GM19193 (cell line): ENCODE measurements at regions not wholly inside any gene's neighbourhood (a gene's known extent, or its start where the extent isn't known, plus 50 kb on each side); places are given as distances from the start of the nearest gene placed in this dataset.

ENCODE experiments used
- POLR2A ChIP-seq: IDR thresholded peaks from 4 replicates; pipeline ENCODE4 v1.6.1; 2011; ENCODE audit not compliant: insufficient read depth, insufficient read length; ENCODE audit errors: extremely low read depth

DNA sequence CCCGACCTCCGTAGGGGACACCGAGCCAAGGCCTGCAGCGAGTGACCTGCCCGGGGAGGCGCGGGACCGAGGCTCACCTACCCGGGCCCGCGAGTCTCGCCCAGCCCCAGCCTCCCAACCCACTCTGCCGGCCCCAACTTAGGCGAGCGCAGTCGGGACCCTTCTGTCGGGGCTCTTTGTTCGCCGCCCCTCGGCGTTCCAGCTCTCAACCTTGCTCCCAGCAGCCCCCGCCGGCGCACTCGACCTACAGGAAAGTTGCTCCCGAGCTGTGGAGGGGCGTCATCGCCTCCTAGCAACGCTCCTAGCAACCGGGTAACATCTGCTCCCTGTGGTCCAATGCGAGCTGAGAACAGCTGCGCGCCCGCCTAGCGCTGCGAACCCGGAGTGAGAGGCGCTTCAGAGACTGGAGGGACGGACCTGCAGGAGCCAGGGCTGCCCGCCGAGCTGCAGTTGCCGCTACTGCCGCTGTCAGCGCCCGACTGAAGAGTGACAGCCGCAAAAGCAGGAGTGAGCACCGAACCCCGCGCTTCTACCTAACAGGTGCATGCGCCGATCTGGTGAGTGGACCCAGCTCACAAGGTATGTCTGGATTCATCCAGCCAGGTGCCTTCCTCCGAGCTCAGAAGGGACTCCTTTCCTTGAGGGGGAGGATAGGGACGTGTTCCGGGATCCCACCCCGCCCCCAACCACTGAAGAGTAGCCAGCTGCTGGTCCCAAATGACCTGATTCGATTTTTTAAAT, 355.0 kb downstream of the SNAPC1 start:
- TF ChIP-seq POLR2A, result no peak

DNA sequence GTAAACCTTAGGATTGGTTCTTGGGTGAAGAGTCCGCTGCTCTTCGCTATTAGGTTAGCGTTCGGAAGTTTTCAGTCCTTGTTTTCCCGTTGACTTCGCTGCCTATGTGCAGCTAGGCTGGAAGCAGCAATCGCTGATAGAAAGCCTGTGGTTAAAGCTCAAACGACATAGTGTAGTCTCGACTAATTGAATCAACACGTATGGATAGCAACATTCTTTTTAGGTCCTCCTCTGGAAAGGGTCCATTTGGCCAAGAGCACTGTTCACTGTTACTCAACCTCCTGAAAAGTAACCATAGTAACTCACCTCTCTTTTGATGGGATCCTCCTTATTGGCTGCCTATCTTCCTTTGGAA, 355.5 kb downstream of the SNAPC1 start:
- no peak for TF ChIP-seq POLR2A

DNA sequence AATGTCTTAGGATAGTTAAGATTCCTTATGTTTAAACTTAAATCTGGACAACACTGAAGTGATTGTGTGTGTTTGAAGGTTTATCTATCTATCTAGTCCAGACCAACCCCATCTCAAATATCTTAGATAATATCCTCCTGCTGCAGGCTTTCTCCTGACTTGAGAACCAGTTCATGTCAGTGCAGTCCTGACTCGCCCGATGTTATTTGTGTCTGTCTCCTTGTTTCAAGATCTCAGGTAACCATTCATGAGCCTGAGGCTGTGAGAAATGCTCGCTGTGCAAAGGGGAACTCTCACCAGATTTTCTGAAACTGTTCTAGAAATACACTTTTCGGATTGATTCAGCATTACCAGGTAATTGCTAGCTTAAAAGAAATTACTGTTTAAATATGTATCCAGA, 356.2 kb downstream of the SNAPC1 start:
- no peak for TF ChIP-seq POLR2A

DNA sequence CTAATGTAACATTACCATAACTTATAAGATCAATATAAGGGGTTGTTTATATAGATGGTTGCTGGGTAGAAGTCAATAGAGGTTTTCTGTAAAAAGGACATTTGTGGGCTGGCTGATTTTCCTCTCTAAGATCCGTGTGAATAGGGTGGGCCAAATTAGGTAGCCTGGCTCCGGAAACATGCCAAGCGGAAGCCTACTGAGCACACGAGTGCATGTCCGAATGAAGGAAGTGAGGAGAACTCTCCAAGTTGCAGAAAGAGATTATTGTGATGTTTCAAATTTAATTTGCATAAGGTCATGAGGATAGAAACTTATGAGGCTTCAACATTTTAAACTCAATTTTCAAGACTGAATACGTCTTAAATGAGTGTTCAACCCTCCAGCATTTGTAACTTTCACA, 356.7 kb downstream of the SNAPC1 start:
- TF ChIP-seq POLR2A, result no peak

GRCh38 chr14:62123961-62124360, 361.7 kb downstream of the SNAPC1 start:
- TF ChIP-seq POLR2A, result no peak

DNA sequence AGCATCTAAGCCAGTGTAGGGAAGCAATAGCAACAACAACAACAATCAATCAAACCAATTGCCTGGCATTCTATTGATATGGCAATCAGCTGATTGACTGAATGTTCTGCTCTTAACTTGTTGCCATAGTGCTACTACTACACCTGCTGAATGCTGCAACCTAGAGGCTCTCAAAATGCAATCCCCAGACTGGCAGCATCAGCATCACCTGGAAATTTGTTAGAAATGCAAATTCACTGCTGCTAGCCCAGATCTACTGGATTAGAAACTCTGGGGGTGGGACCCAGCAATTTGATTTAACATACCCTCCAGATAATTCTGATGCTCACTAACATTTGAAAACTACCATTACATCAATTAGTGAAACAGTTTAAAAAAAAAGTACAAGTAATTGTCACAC, 363.6 kb downstream of the SNAPC1 start:
- no peak for TF ChIP-seq POLR2A

DNA sequence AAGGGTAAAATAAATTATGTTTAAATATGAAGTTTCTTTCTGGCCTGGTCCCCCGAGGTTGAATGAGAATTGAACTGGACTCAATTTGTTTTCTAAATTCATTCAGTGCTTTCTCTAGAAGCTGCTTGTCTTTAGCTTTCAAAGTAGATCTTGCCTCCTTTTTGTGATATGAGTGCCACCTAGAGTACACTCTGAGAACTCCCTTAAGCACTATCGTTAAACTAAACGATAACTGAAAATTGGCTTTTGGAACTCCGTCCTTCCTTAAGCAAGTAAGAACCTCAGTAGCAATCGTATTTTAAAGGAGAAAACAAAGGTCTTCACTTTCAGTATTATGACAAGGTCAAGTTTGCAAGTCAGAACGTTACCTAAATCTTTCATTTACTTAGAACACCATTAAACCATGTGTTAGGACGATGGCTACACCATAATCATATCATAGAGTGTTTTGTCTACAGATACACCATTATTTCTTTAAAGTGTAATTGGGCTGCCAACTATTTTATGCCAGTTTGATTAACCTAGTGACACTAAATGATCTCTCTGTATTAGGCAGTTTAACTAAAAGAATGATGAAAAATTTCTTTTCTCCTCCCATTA, 364.8 kb downstream of the SNAPC1 start:
- no peak for TF ChIP-seq POLR2A

- no peak for TF ChIP-seq POLR2A
These were observed 368.2 kb downstream of the SNAPC1 start for GRCh38 chr14:62130441-62130840.

DNA sequence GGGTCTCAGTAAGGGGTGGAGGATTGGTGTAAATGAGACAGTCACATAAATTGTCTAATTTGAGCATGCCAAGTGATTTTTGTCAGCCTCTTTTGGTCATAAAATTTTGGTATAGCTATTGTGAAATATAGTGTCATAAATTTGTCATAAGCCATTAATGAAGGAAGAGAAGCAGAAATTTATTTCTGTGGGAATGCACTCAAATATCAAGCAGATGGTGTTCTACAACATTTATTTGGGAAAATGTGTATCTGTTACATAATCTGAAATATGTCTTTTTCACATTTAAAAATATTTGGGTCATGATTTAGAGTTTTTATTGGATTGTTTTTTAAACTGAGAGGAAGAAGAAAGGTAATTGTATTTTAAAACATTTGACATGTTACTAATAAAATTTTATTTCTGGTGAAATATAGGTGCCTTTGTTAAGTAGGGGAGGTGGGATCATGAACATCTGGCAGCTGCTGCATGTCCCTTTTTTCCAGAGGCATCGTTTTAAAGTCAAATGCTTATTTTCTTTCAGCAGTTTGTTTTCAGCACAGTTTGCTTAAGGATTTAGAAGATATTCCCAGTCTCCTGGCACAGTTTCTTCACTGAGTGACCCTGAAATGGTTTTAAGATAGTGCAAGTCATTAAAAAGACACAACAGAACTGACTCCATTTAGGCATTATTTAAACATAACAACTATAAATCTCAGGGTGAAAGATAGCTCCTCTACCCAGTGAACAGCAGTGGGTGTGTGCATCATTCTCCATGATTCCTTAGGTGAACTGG, 371.7 kb downstream of the SNAPC1 start:
- TF ChIP-seq POLR2A, result no peak

DNA sequence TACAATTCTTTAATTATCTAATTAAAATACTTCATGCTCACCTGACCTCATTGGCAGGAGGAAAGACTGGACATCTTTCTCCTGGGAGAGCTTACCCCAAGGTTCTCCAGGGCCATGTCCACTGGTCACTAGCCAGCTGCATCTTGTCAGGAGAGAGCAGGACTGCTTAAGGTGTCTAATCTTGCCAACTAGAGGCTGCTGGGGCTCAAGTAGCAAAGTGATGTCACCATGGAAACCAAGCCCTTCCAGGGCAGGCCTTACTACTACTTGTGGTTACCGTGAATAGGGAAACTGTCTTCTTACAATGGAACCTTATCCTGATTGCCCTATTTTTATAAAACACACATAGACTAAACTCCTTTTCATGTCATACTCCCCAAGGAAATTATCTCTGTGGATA, 376.4 kb downstream of the SNAPC1 start:
- TF ChIP-seq POLR2A, result no peak

- no peak for TF ChIP-seq POLR2A
These were observed 378.9 kb downstream of the SNAPC1 start for GRCh38 chr14:62141139-62141538.

DNA sequence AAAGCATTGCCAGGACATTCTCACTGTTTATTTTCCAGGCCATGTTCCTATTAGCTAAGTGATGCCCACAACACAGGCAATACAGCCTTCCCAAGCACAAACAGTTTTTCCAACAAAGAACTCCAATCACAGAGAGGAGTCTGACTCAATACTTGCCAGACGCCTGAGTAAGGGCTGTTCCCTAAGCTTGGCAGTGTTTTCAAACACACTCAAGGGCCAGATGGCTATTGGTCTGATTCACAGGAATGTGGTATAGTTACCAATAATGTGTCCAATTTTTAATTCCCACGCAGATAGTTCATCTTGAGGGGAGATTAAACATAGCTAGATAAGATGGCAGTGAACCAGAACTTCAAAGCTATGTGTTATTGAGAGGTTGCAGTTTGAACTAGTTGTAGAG, 381.0 kb downstream of the SNAPC1 start:
- no peak for TF ChIP-seq POLR2A

GRCh38 chr14:62144863-62145262, 382.6 kb downstream of the SNAPC1 start:
- no peak for TF ChIP-seq POLR2A

DNA sequence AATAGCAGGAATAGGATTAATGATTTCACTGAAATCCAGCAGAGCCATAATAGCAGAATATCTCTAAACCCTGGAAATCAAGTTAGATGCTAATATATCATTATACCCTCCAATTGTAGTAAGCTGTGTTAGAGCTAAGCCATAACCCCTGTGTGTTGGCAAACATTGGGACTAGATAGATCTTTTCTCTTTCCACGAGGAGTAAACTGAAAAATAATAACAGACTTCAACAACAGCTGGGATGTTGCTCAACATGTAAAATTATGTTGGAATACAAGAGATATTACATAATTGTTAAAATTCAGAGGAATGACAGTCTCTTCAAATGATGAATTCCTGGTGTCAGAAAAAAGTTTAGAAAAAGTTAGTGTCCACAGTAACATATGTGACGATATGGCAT, 383.8 kb downstream of the SNAPC1 start:
- TF ChIP-seq POLR2A, result no peak

DNA sequence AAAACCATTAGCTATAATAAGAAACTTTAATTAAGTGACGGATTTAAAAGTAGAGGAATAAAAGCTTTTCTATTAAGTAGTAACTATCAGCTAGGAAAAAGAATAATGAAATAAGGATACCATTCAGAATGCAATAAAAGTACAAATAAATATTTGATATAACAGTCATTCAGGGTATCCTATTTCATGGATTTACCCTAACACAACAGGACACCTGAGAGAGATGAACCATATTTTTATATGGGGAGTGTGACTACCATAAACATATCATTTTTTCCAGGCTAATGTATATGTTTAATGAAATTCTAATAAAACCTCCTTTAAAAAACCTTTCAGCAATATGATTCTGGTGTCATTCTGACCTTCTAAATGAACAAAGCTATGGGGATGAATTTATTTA, 393.8 kb downstream of the SNAPC1 start:
- TF ChIP-seq POLR2A, result no peak

GRCh38 chr14:62158779-62159178, 396.6 kb downstream of the SNAPC1 start:
- no peak for TF ChIP-seq POLR2A
